ENCODE measurements at regions not wholly inside any gene's neighbourhood (a gene's known extent, or its start where the extent isn't known, plus 50 kb on each side); places are given as distances from the start of the nearest gene placed in this dataset.

- TF ChIP-seq CTCF (conservative IDR thresholded peaks at IDR 0.05; ENCODE audit: low read depth, low read length) = no peak
Measured at GRCh38 chr7:32323712-32324111, 166.5 kb downstream of the LSM5 start.

GRCh38 chr7:32319012-32319382 lies 171.2 kb downstream of the LSM5 start:
- no peak for DNase-seq (ENCODE audit: low read depth)
- no peak overlapping the region for H3K4me3 ChIP-seq (ENCODE audit: low read depth, low read length)
- TF ChIP-seq CTCF (conservative IDR thresholded peaks at IDR 0.05; ENCODE audit: low read depth, low read length) = no peak

More at GRCh38 chr7:32323712-32324111, 166.5 kb downstream of the LSM5 start:
- H3K4me3 ChIP-seq (ENCODE audit: low read depth, low read length) = no peak overlapping the region
- no peak for DNase-seq (ENCODE audit: low read depth)

GRCh38 chr7:32318300-32319011 lies 171.7 kb downstream of the LSM5 start:
- no peak for DNase-seq (ENCODE audit: low read depth)
- no peak for TF ChIP-seq CTCF (conservative IDR thresholded peaks at IDR 0.05; ENCODE audit: low read depth, low read length)
- peak overlapping the region; percentile 22 for H3K4me3 ChIP-seq (ENCODE audit: low read depth, low read length)

- H3K4me3 ChIP-seq (ENCODE audit: low read depth, low read length) = no peak overlapping the region
- no peak for TF ChIP-seq CTCF (conservative IDR thresholded peaks at IDR 0.05; ENCODE audit: low read depth, low read length)
- no peak for DNase-seq (ENCODE audit: low read depth)
Measured at GRCh38 chr7:32316839-32317238, 173.3 kb downstream of the LSM5 start.

DNA sequence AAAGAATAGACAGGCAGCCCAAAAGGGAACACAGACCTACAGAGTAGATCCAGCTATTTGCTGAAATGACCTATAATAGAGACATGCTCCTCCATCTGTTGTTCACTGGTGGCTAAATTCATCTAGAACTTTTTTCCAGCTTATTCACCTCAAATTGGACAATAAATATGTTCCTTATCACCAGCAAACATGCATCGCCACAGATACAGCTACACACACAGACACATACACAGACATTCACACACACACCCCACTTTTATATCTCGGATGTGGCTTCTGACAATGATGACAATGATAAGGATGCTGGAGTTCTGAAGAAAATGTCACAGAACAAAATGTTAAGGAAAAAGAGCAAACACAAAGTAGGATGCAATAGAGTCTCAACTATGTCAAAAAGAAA lies 175.4 kb downstream of the LSM5 start:
- TF ChIP-seq CTCF (conservative IDR thresholded peaks at IDR 0.05; ENCODE audit: low read depth, low read length) = no peak
- no peak for DNase-seq (ENCODE audit: low read depth)
- no peak overlapping the region for H3K4me3 ChIP-seq (ENCODE audit: low read depth, low read length)

- TF ChIP-seq CTCF (conservative IDR thresholded peaks at IDR 0.05; ENCODE audit: low read depth, low read length) = no peak
- H3K4me3 ChIP-seq (ENCODE audit: low read depth, low read length) = no peak overlapping the region
- no peak for DNase-seq (ENCODE audit: low read depth)
Measured at GRCh38 chr7:32301427-32301826, 188.8 kb downstream of the LSM5 start.

DNA sequence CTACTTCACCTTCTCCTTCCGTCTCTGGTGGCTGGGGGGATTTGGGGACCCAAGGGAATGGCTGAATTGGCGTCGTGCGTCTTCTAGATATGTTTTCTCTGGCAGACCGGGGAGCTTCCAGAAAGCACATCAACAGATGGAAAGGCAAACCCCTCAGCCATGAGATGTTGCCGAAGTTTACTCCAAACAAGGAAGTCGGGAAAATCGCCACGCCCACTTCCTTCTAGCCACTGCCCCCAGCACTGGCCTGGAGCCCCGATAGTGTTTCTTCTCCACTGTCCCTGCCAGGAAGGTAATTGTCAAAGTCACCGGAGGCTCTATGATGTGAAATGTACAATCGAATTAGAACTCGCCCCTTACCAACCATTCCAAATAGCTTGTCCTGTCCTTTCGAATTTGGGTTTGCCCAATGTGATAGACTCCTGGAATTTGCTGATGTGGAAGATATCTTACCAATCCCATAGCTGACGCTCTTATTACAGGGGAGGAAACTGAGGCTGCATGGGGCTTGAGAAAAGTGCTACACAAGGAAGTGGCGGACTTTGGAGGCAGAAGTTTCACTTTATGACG lies 191.0 kb downstream of the LSM5 start:
- peak overlapping the region; percentile 30 for H3K4me3 ChIP-seq (ENCODE audit: low read depth, low read length)

More for the DNA sequence above, 191.0 kb downstream of the LSM5 start:
- DNase-seq (ENCODE audit: low read depth) = no peak
- TF ChIP-seq CTCF (conservative IDR thresholded peaks at IDR 0.05; ENCODE audit: low read depth, low read length) = no peak
